ENCODE measurements at regions not wholly inside any gene's neighbourhood (a gene's known extent, or its start where the extent isn't known, plus 50 kb on each side); places are given as distances from the start of the nearest gene placed in this dataset.

DNA sequence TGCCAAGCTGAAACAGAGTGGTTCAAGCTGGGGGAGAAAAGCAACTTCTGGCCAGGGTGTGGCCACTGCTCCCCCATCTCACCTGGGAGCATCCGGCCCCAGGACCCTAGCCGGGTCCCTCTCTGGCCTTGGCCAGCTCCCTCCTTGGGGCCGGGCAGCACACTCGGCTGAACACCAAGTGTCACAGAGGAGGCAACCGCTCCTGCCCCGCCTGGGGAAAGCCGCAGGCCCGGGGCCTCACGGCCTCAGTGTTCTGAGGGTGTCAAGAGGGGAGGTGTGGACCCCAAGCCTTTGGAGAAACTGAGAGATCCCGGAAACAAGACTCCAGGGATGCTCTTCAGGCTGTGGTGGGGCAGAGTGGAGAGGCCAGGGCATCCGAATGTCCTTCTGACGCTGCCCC lies 88.4 kb downstream of the ENGASE start:
- DNase-seq (ENCODE audit: low read depth in 2 of 3, low spot score in 2 of 3): no peak

GRCh38 chr17:79162012-79162963 lies 87.7 kb downstream of the ENGASE start:
- DNase-seq (ENCODE audit: low read depth in 2 of 3, low spot score in 2 of 3): no peak

- DNase-seq (ENCODE audit: low read depth in 2 of 3, low spot score in 2 of 3): no peak
These were observed 86.5 kb downstream of the ENGASE start for GRCh38 chr17:79160980-79161636.

GRCh38 chr17:79159926-79160325 lies 85.3 kb downstream of the ENGASE start:
- no peak for DNase-seq (ENCODE audit: low read depth in 2 of 3, low spot score in 2 of 3)

DNA sequence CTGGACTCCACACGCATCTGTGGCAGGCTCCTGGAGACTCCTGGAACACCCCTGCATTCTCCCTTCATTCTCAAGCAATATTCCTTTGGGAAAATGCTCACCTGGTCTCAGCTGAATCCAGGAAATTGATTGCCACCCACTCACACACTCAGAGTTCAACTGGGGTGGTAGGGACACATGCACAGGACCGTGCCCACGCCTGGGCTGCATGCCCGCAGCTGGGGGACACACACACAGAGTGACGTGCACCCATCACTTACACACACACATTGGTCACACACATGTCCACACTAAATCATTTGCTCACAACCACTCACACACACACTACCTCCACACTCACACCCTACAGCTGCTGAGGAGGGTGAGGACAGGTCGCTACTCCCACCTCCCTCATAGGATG lies 84.8 kb downstream of the ENGASE start:
- no peak for DNase-seq (ENCODE audit: low read depth in 2 of 3, low spot score in 2 of 3)

- no peak for DNase-seq (ENCODE audit: low read depth in 2 of 3, low spot score in 2 of 3)
These were observed 82.0 kb downstream of the ENGASE start for GRCh38 chr17:79156463-79157095.

- DNase-seq (ENCODE audit: low read depth in 2 of 3, low spot score in 2 of 3): no peak
These were observed 81.1 kb downstream of the ENGASE start for GRCh38 chr17:79155701-79156100.

GRCh38 chr17:79154951-79155585 lies 80.4 kb downstream of the ENGASE start:
- DNase-seq (ENCODE audit: low read depth in 2 of 3, low spot score in 2 of 3): no peak

DNA sequence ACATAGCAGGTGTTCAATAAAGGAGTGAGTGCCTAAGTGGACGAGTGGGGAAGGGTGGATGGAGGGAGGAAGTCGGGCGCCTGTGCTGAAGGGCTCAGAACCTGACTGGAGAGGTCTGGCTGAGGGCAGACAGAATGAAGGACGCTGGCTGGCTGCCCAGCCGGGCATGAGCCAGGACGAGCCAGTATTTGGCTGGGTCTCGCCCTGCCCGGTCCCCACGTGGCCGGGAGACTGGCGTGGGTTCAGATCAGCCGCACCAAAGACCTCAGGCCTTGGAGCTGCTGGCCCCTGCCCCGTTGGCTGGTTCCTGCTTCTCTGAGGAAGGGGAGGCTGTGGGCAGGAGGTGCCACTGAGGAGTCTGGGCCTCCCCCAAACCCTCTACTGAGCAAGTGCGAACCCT lies 79.8 kb downstream of the ENGASE start:
- DNase-seq (ENCODE audit: low read depth in 2 of 3, low spot score in 2 of 3): no peak

- no peak for DNase-seq (ENCODE audit: low read depth in 2 of 3, low spot score in 2 of 3)
These were observed 78.9 kb downstream of the ENGASE start for GRCh38 chr17:79153367-79154130.

DNA sequence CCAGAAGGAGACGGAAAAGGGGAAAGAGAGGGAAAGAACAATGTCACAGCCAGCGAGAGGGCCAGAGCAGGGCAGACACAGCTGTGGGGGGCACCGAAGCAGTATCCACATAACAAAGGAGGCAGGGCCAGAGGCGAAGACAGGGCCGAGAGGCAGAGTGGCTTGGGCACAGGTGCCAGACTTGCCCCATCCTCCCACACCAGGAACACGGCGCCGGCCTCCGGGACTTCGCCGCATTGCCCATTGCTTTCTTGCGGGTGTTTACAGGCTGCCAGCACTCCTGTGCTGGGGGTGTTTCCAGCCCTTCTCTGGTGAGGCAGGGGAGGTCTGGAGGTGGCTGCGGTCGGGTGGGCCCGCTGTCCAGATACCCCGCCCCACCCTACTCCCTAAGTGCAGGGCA lies 78.0 kb downstream of the ENGASE start:
- no peak for DNase-seq (ENCODE audit: low read depth in 2 of 3, low spot score in 2 of 3)

DNA sequence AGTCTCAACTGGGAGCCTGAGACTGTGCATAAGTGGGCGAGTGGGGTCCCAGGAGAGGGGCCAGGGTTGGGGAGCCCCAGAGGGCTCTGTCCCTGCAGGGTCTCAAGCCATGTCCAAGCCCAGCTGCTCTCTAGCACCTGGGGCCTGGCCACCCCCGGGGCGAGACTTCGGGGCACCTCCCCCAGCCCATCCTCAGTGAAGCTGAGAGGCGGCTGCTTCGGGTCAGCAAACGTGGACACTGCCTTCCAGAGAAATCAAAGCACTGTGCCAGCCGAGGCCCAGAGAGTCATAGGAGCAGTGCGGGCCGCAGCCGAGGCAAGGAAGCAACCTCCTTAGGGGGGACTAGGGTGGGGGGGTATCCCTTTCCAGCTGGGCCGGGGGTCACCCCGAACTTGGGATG lies 77.5 kb downstream of the ENGASE start:
- no peak for DNase-seq (ENCODE audit: low read depth in 2 of 3, low spot score in 2 of 3)

DNA sequence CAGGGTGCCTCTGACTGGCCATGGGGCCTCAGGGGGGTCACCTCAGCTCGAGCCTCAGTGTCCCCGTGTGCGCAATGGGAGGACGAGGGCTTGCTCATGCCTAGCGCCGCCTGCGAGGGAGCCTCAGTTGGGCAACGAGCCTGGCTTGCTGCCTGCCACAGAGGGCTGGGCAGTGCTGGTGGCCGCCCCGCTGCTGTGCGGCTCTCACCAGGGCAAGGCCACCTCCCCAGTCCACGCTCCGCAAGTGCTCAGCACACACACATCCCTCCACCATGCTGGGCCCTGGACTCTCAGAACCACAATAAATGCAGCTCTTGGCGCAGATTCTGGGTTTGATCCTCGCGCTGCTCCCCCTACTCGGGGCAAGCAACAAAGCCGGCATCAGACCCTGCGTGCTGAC lies 76.2 kb downstream of the ENGASE start:
- no peak for DNase-seq (ENCODE audit: low read depth in 2 of 3, low spot score in 2 of 3)

DNA sequence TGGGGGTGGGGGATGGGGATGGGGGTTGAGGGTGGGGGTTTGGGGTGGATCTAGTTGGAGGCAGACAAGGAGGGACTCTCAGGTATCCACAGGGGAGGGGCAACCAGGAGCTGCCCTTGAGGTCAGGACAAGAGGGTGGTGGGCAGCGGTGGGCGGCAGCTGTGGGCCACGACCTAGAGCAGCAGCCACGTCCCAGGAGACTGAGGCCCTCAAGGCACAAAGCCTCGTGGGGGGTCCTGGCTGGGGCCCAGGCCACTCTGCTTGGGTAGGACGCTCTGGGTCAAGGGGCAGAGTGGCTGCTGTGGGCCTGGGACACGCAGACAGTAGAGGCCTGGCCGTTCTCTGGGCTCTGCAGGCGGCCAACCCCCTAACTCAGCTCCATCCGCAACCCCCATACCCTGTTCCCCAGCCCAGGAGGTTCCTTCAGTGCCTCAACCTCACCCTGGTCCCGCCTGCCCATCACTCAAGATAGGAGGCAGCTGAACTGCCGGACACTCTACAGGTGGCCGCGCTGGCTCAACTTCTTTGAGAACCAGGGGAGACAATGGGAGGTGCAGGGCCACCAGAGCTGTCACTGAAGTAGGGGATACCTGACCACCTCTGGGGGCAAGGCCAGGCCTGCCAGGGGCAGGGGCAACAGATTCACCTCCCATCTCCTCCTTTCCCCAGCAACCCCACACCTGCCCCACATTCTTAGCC lies 75.6 kb downstream of the ENGASE start:
- DNase-seq (ENCODE audit: low read depth in 2 of 3, low spot score in 2 of 3): no peak

DNA sequence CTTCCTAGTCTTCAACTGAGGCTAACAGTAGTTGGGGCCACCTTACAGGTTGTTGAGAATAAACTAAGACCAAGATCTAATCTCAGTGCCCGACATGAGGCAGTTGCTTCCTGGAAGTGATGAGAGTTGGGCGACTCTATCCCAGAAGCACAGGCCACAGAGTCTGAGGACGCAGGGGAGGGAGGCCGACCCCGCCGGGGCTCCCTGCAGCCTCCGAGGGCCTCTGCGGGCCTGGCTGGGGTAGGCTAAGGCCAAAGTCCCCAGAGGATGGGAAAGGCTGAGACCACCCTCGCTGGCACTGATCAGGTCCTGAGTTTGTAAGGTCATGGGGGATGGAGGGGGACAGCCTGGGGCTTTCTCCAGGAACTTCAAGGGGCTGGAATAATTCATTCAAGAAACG lies 74.0 kb downstream of the ENGASE start:
- DNase-seq (ENCODE audit: low read depth in 2 of 3, low spot score in 2 of 3): no peak

DNA sequence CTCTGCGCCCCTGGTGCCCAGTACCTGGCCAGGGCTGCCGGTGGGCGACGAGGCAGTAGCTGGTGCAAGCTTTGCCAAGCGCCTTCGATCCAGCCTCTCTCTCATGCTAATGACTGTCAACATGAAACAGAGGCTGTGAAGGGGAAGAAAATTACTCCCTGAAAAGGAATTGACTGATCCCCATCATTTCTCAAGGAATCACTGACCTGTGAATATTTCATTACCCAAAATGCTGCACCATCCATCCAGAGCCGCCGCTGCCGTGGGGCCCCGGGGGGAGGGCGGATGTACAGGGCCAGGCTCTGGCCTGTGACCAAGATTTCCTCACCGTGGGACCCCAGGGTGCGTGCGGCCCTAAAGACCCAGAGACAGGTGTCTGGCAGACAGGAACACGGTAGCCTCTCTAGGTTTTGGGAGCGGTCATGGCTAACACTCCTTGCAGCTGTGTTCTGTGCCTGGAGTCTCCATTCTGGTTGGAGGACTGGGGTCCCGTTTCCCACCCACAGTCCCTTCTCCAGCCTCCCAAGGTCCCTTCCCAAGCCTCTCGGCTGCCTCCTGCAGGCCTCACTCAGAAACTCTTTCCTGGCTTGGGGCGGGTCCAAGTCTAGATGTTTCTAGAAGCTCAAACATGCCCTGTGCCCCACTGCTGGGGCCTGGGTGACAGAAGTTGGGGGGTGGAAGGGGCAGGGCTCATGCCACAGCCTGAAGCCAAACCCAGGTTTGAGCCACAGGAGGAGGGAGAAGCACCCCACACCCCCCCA lies 73.3 kb downstream of the ENGASE start:
- no peak for DNase-seq (ENCODE audit: low read depth in 2 of 3, low spot score in 2 of 3)

GRCh38 chr17:79146562-79146961 lies 71.9 kb downstream of the ENGASE start:
- no peak for DNase-seq (ENCODE audit: low read depth in 2 of 3, low spot score in 2 of 3)

- DNase-seq (ENCODE audit: low read depth in 2 of 3, low spot score in 2 of 3): no peak
These were observed 70.9 kb downstream of the ENGASE start for GRCh38 chr17:79145548-79145947.

GRCh38 chr17:79144133-79144532 lies 69.5 kb downstream of the ENGASE start:
- DNase-seq (ENCODE audit: low read depth in 2 of 3, low spot score in 2 of 3): no peak

Data from activated CD8-positive, alpha-beta memory T cell treated with anti-CD3 and anti-CD28 coated beads for 48 hours (primary cell).